Ammon's horn (tissue), 1 donor: ENCODE measurements at regions not wholly inside any gene's neighbourhood (a gene's known extent, or its start where the extent isn't known, plus 50 kb on each side); places are given as distances from the start of the nearest gene placed in this dataset.

Experiments used
- DNase-seq: peaks from one replicate; pipeline ENCODE4 v3.0.0-alpha.2; 2016; ENCODE audit warnings: low spot score

GRCh38 chr2:176502619-176503018, 233.4 kb downstream of the MTX2 start:
- DNase-seq = no peak

DNA sequence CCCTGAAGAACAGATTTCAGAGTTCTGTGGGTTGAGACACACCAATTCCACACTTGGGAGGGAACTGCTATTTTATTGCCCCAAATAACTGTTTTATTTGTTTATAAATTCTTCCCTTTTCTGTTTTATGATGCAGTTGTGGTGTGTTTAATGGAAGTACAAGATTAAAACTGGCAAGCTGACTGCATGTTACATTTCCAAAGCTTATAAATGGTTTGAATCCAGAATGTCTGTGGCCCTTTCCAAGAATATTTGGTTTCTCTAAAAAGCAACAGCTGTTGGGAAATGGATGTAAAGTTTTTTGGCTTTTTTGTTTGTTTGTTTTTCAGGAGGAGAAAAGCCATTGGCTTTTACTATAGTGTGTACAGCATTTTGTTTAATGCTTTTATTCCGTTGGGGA, 234.5 kb downstream of the MTX2 start:
- no peak for DNase-seq

DNA sequence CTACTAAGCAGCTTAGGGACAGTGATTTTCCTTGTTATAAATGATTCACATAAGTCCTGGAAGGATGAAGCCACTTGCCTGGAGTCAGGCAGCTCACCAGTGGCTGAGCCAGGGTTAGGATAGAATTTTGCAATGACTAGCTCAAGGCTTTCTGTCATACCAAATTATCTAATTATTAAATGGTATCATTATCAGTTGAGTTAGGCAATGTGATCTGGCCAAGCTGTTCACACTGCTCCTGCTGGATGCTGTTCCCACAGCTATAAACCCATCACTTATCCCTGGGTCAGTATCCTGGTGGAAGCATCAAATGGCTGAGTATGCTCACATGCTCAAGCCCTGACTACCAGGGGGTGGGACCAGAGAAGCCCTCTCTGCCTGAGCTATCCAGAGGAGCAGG, 235.2 kb downstream of the MTX2 start:
- no peak for DNase-seq

DNA sequence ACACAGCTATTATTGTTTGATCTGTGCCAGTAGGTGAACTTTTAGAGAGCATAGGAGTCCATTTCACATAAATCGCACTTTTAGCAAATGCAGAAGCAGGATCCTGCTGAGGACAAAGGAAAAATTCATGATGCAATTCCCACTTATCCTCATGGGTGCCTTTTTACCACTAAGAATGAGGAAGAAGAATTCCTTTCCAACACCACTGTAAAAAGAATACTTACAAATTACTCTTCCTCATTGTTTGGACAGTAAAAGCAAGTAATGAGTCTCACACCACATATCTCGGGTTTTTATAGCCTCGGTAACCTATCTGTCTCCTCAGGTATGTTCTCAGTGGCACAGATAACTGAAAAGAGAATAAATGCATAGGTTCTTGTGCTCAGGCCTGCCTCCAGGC, 238.5 kb downstream of the MTX2 start:
- no peak for DNase-seq

- no peak for DNase-seq
Observed at GRCh38 chr2:176508374-176508773, 239.1 kb downstream of the MTX2 start.

DNA sequence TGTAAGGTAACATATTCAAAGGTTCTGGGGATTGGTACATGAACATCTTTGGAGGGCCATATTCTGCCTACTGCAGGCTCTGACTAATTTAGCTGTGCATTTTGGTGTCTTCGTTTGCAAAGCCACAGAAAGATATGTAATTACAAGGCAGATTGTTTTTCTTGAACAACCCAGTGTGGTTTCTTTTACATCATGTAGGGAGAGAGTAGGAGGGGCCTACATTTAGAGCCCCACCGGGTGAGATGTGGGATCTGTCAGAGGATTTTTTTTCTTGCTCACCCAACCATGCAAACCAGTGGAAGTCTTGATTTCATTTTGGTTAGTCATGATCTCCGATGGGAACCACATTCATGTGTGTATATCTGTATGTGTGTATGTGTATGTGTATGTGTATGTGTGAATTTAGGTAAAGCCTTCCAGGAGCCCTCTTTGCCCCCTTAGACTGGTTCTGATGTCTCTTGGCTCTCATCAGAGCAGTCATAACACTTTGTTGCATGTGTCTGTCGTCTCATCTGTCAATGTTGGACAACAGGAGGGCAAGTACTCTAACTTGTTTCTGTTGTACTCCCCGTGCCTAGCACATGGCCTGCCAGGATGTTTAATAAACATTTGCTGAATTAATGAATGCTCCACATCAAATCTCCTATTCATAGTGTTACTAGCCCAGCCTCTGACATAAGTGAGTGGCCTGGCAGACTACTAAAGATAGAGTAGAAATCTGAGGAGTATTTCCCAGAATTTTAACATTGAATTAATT, 239.9 kb downstream of the MTX2 start:
- no peak for DNase-seq

GRCh38 chr2:176514276-176514675, 245.0 kb downstream of the MTX2 start:
- no peak for DNase-seq

DNA sequence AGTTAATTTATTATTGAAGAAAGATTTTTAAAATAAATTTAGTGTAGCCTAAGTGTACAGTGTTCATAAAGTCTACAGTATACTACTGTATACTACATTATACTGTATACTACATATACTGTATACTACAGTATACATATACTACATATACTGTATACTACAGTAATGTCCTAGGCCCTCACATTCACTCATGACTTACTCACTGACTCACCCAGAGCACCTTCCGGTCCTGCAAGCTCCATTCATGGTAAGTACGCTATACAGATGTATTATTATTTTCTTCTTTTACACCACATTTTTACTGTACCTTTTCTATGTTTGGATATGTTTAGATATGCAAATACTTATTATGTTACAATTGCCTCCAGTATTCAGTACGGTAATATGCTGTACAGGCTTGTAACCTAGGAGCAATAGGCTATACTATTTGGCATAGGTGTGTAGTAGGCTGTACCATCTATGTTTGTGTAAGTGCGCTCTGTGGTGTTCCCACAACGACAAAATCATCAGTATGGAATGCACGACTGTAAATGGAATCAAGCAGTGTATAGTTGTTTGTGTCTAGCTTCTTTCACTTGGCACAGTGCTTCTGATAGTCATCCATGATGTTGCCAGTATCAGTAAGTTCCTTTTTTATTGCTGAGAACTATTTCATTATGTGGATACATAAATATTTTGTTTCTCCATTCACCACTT, 245.7 kb downstream of the MTX2 start:
- DNase-seq = no peak

DNA sequence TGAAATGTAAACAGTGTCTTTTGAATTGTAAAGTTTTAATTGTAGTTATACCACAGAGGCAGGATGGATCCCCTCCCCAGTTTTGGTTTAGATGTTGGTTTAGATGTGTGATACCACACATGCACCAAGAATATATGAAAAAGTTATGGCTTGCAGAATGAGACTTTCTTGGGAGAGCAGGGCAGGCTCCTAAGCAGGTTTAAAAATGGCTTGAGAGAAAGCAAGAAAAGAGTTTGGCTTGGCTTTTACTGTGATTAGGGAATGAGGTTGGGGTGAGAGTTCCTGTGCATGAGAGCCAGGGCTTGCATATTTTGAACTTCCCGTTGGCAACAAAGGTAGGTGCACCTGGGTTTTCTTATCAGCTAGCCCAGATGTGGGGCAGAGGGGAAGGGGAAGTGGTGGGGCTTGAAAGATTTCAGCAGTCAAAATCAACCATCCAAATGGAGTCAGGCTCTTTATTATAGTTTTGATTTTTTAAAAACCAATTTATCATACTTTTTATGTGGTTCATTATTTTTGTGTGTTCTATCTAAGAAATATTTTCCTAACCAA, 246.9 kb downstream of the MTX2 start:
- DNase-seq = no peak

DNA sequence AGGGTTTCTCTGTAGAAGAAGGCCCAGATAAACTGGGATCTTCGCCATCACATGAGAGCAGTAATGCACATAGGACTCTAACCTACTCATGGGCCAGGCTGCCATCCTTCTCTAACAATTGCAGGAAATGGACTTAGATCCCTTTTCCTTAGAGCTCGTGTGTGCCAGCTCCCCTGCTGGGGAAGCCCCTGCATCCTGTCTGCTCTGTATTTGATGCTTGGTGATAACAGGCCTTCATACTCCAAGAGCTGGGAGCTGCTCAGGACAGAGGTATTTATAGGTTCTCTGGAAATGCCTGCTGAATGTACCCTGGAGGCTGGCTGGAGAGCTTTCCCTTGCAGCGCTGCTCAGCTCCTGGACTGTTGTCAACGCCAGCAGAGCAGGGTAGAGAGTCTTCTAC, 249.6 kb downstream of the MTX2 start:
- DNase-seq = no peak

DNA sequence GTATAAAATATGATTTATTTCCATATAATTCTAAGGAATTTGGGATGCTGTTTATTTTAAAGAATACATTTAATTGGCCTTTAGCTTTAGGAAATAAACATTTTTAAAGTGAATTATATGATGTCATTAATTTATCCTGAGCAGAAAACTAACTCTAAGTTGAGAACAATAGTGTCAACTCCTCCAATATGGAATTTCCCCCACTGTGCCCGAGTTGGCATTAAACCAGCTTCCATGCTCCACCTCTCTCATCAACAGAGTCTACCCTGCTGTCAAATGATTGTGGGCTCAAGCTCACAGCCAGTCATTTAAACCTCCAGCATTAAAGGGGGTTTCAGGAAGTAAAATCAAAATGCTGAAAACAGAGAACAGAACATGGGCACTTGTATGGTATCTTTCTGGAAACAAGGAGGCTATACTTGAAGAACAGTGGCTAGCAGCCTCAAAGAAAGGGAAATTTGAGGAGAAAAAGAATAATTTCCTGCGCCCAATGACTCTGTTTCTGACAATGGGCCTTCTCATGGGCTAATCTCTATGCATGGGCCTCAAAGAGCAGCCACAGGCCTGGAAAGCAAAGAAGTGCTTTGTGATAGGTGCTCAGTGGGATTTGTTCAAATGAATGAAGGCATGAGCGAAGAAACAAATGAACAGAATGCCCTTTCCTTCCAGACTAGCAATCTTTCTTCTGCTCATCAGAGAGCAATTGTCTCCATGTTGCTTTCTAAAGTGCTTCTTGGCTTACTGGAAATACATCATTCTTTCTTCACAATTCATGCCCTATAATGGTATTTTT, 252.8 kb downstream of the MTX2 start:
- DNase-seq = no peak

DNA sequence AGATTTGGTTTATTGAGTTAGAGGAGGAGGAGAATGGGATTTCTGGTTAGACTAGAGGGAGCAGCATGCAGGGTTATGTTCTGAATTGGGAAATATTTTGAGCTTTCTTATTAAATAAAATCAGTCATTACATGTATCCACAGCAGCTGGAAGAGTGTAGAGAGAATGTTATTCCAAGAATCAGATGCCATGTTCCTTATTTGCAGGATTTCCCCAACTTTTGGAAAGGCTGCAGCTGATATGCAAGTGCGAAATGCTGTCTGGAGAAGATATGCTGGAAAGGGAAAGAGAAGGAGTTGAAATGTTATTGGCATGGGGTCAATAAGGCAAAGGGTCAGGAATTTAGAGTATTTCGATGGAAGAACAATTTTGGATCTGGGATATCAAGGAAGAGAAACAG, 255.8 kb downstream of the MTX2 start:
- no peak for DNase-seq

GRCh38 chr2:176526995-176527901, 258.0 kb downstream of the MTX2 start:
- DNase-seq = no peak

GRCh38 chr2:176531608-176532007, 262.4 kb downstream of the MTX2 start:
- no peak for DNase-seq

DNA sequence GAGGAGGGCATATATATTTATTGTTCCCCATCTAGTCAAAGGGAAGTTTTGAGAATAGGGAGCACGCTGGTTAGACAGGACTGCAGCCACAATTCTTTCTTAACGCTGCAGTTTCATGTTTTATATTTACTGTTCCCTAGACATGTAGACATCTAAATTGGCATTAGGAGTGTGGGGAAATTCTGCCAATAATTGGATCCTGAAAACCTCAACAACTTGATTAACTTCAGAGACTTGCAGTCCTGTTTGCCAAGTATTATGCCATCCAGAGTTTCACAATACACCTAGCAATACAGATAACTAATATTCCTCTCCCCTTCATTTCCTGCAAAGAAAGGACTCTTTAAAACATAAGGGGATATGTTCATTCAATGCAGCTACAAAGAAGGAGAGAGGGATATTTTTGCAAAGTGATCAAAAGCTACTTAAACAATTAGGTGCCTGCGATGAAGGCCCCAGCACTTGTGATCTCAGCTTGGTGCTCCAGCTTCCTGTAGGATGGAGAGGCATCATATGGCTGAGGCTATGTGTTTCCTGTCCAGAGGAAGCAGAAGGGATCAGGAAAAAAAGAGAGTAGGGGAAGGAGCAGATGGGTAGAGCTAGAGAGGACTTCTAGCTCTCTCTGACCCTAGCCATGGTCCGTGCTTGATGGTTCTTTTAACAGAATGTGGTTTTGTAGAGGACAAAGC, 264.4 kb downstream of the MTX2 start:
- no peak for DNase-seq

DNA sequence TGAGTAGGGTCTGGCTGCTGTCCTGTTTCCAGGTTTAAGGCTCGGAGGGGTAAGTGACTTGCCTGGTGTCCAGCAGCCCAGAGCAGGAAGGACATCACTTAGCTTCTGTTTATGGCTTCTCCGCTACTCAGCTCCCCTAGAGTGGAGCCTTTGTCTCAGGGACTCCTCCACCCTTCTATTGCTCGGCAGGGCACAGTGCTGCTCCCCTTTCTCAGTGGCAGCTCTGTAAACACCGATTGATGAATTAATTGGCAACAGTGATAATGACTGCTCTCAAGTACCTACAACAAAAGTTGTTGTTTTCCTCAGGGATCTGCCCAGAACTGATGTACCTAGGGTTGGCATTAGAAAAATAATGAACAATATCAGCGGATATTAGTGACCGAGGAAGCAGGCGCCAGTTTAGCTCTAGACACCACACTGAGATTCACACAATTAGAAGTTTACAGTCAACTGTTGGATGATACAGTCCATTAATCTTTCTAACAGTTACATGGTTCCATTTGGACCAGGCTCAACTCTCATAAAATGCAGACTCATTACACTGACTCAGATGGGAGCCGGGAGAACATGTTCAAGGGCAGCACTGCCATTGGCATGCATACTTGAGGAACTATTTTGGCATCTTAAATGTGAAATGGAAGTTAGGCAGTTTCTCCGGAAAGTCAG, 265.7 kb downstream of the MTX2 start:
- DNase-seq = no peak

- DNase-seq = no peak
Observed at GRCh38 chr2:176535467-176536113, 266.3 kb downstream of the MTX2 start.

DNA sequence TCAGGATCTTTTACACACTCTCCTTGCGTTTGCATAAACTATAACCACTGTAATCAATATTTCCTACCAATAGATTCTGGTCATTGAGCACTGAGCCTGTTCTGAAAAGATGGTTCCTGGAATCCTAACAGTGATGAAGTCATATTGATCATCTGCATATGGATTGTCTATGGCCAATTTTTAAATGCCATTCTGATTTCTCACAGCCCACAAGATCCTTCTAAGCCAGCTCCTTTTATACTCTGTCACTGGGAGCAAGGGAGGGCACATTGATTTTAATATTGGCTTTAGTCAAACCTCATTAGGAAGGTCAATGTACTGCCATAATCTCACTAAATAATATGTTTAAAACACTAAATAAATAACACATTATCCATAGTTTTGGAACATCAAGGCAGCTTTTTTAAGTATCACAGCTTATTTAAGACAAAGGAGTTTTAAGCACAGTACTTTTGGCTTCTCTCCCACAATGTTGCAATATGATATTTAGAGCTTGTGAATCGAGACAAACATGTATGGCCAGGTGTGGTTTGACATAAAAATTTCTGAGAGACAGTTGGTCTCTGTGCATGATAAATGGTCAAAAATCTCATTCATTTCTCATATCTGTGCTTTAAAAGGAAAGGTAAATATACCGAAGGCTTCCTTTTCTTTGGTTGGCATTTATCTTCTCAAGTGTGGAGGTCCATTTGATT, 267.3 kb downstream of the MTX2 start:
- DNase-seq = no peak

- no peak for DNase-seq
Observed at GRCh38 chr2:176537932-176538331, 268.7 kb downstream of the MTX2 start.
